OCI-LY3 (cell line): ENCODE measurements at regions not wholly inside any gene's neighbourhood (a gene's known extent, or its start where the extent isn't known, plus 50 kb on each side); places are given as distances from the start of the nearest gene placed in this dataset.

Experiments used
- EZH2phosphoT487 ChIP-seq: fragments of 200-600 bp; shearing (Covaris generic); IDR thresholded peaks from 2 replicates; pipeline ENCODE4 v1.6.1; 2018; ENCODE audit warnings: antibody characterized with exemption, mixed run types, low read depth
- TF ChIP-seq, protein P1 (sequence below): fragments of 200-600, 300-600 bp; sonication (generic); IDR thresholded peaks from 2 replicates; pipeline ENCODE4 v1.5.1; 2014; ENCODE audit warnings: antibody characterized with exemption, low read length, low read depth

DNA sequence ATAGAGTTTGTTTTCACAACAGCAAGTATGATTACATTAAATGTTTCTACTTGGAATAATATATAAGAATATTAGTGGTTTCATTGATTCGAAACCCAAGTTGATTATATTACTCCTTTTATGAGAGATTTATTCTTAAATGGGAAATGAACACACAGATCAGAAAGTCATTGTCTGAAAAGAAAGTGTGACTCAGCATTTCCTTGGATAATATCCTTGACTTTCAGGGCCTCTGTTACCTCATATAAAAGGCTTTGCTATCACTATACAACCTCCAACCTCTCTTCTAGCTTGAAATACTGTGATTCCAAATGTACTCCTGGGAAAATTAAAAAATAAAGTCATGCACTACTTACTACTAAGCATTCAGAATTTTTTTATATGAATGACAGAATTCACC, 295.3 kb upstream of the LYPLAL1 start:
- TF ChIP-seq EZH2phosphoT487, result no peak
- TF ChIP-seq, protein P1, sequence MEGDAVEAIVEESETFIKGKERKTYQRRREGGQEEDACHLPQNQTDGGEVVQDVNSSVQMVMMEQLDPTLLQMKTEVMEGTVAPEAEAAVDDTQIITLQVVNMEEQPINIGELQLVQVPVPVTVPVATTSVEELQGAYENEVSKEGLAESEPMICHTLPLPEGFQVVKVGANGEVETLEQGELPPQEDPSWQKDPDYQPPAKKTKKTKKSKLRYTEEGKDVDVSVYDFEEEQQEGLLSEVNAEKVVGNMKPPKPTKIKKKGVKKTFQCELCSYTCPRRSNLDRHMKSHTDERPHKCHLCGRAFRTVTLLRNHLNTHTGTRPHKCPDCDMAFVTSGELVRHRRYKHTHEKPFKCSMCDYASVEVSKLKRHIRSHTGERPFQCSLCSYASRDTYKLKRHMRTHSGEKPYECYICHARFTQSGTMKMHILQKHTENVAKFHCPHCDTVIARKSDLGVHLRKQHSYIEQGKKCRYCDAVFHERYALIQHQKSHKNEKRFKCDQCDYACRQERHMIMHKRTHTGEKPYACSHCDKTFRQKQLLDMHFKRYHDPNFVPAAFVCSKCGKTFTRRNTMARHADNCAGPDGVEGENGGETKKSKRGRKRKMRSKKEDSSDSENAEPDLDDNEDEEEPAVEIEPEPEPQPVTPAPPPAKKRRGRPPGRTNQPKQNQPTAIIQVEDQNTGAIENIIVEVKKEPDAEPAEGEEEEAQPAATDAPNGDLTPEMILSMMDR, result no peak
